Activated B cell treated with CpG ODN at 0.5 μM for 24 hours (primary cell): ENCODE measurements at regions not wholly inside any gene's neighbourhood (a gene's known extent, or its start where the extent isn't known, plus 50 kb on each side); places are given as distances from the start of the nearest gene placed in this dataset.

Experiments
- ATAC-seq: fragments of 200-7000 bp; cut with Tn5 transposase; one replicate; pipeline ENCODE4 v1.10.0; 2021; ENCODE audit warnings: low read depth, mild to moderate bottlenecking, moderate library complexity
- CTCF ChIA-PET: fragments of 350-600 bp; sonication (Branson Sonifier 250); formaldehyde crosslinking; loops from one replicate; lab custom pipeline; 2021; ENCODE audit warnings: antibody characterized with exemption; lab: Charles Lee
- POLR2A ChIA-PET: fragments of 350-600 bp; sonication (Branson Sonifier 250); formaldehyde crosslinking; loops from one replicate; lab custom pipeline; 2021; ENCODE audit warnings: antibody characterized with exemption; lab: Charles Lee
- DNase-seq: peaks from one replicate; pipeline ENCODE4 v3.0.0; 2022
- H3K27ac Mint-ChIP-seq: one replicate; pipeline ENCODE4 v1.8.0; 2020; ENCODE audit warnings: mixed read lengths
- H3K27me3 Mint-ChIP-seq: one replicate; pipeline ENCODE4 v1.8.0; 2021; ENCODE audit warnings: mixed read lengths
- H3K36me3 Mint-ChIP-seq: one replicate; pipeline ENCODE4 v1.8.0; 2021; ENCODE audit warnings: low read depth, mixed read lengths
- H3K4me1 Mint-ChIP-seq: one replicate; pipeline ENCODE4 v1.8.0; 2021; ENCODE audit warnings: mixed read lengths
- H3K4me3 Mint-ChIP-seq: one replicate; pipeline ENCODE4 v1.8.0; 2020; ENCODE audit warnings: mild to moderate bottlenecking, mixed read lengths
- H3K9me3 Mint-ChIP-seq: one replicate; pipeline ENCODE4 v1.8.0; 2020; ENCODE audit warnings: mixed read lengths
- CTCF ChIP-seq: fragments of 200-600 bp; IDR thresholded peaks from one replicate; pipeline ENCODE4 v1.8.0; 2022; ENCODE audit warnings: antibody characterized with exemption, mild to moderate bottlenecking
- intact Hi-C: fragments of 100-400 bp; cut with micrococcal nuclease; formaldehyde crosslinking; loops from one replicate; pipeline ENCODE4 v1.15.1; 2024

- TF ChIP-seq CTCF, result no peak
- Mint-ChIP-seq H3K27ac (no peak overlapping the region), H3K27me3 (no peaks in the 10 kb centered on the region), H3K4me1 (no peaks in the 10 kb centered on the region), H3K4me3 (no peak overlapping the region), H3K9me3 (peaks cover 7% of the 10 kb centered on the region), H3K36me3 (no peaks in the 10 kb centered on the region)
- intact Hi-C loops, result no loop called here
- ChIA-PET CTCF (no interaction called here), POLR2A (no interaction called here)
- DNase-seq (no peak), ATAC-seq (no peak)
Observed at GRCh38 chr3:67324554-67324953, 326.4 kb downstream of the KBTBD8 start.
